MCF 10A (cell line): ENCODE measurements at regions not wholly inside any gene's neighbourhood (a gene's known extent, or its start where the extent isn't known, plus 50 kb on each side); places are given as distances from the start of the nearest gene placed in this dataset.

Experiments
- BruUV-seq: library from RNA; stranded (reverse); fragments of 400-500 nt; replicated peaks from 2 replicates; lab custom pipeline; 2021; lab: Mats Ljungman, UMichigan
- CTCF ChIA-PET: fragments of 300-600 bp; sonication (Branson Sonifier 250); formaldehyde crosslinking; extraction: SDS; loops from one replicate; lab custom pipeline; 2021; ENCODE audit warnings: antibody characterized with exemption, inconsistent platforms; lab: Yijun Ruan, JAX
- POLR2A ChIA-PET: fragments of 300-600, 350-650 bp; sonication (Branson Sonifier 250); formaldehyde crosslinking; extraction: SDS; loops from one replicate; lab custom pipeline; 2020; ENCODE audit warnings: antibody characterized with exemption, inconsistent platforms; lab: Yijun Ruan, JAX
- DNase-seq: peaks from one replicate; pipeline ENCODE4 v3.0.0-alpha.2; 2018; ENCODE audit not compliant: unreplicated experiment
- H3K27ac Mint-ChIP-seq: one replicate; pipeline ENCODE4 v1.8.0; 2022; ENCODE audit warnings: mild to moderate bottlenecking, low read depth, mixed read lengths; ENCODE audit not compliant: unreplicated experiment
- H3K27me3 Mint-ChIP-seq: one replicate; pipeline ENCODE4 v1.8.0; 2022; ENCODE audit warnings: mixed read lengths; ENCODE audit not compliant: insufficient read depth, unreplicated experiment
- H3K36me3 Mint-ChIP-seq: one replicate; pipeline ENCODE4 v1.8.0; 2022; ENCODE audit warnings: mild to moderate bottlenecking, moderate library complexity, mixed read lengths; ENCODE audit not compliant: insufficient read depth, unreplicated experiment
- H3K4me1 Mint-ChIP-seq: one replicate; pipeline ENCODE4 v1.8.0; 2022; ENCODE audit warnings: mixed read lengths; ENCODE audit not compliant: insufficient read depth, unreplicated experiment
- H3K4me3 Mint-ChIP-seq: one replicate; pipeline ENCODE4 v1.8.0; 2022; ENCODE audit warnings: mild to moderate bottlenecking, moderate library complexity, mixed read lengths; ENCODE audit not compliant: unreplicated experiment
- H3K9me3 Mint-ChIP-seq: one replicate; pipeline ENCODE4 v1.8.0; 2022; ENCODE audit warnings: mixed read lengths; ENCODE audit not compliant: unreplicated experiment
- CTCF ChIP-seq: fragments of 200-600 bp; IDR thresholded peaks from one replicate; pipeline ENCODE4 v1.8.0; 2022; ENCODE audit warnings: antibody characterized with exemption, mild to moderate bottlenecking; ENCODE audit not compliant: unreplicated experiment
- intact Hi-C: fragments of 100-400 bp; cut with micrococcal nuclease; formaldehyde crosslinking; loops from 2 replicates; pipeline ENCODE4 v1.14.1; 2022

- Mint-ChIP-seq H3K27me3 (no peaks in the 10 kb centered on the region), H3K9me3 (no peaks in the 10 kb centered on the region), H3K4me3 (no peak overlapping the region), H3K36me3 (peaks cover 21% of the 10 kb centered on the region), H3K4me1 (peaks cover 37% of the 10 kb centered on the region), H3K27ac (no peak overlapping the region)
- TF ChIP-seq CTCF = no peak
- CTCF ChIA-PET = interaction anchor here (0.9 to 2.0 kb wide), 3 partner anchors 107 to 552 kb away, joined by 3 to 6 read pairs (median 4); no protein-coding TSS in a partner anchor
- BruUV-seq = no TSS peak
- POLR2A ChIA-PET = interaction anchor here (0.6 to 1.1 kb wide), 4 partner anchors 49 to 536 kb away, joined by 3 to 4 read pairs (median 3); no protein-coding TSS in a partner anchor
- DNase-seq = peak; percentile 53
- intact Hi-C loops = loop anchor here (10.0 kb wide), 2 partner anchors 313 to 913 kb away; partner anchors contain the start of gene SC5D
Observed at GRCh38 chr11:122207505-122207904, 91.5 kb upstream of the BLID start.

GRCh38 chr11:122205036-122205435 lies 89.0 kb upstream of the BLID start:
- no peak for DNase-seq
- H3K36me3 Mint-ChIP-seq = peaks cover 21% of the 10 kb centered on the region
- TF ChIP-seq CTCF = no peak
- peaks cover 47% of the 10 kb centered on the region for H3K4me1 Mint-ChIP-seq
- ChIA-PET CTCF (interaction anchor here (0.8 to 5.9 kb wide), 3 partner anchors 13 to 550 kb away, joined by 3 to 83 read pairs (median 16); no protein-coding TSS in a partner anchor), POLR2A (interaction anchor here (5.9 to 6.5 kb wide), 2 partner anchors 46 to 105 kb away, joined by 41 to 103 read pairs; no protein-coding TSS in a partner anchor)
- H3K9me3 Mint-ChIP-seq = no peaks in the 10 kb centered on the region
- BruUV-seq = no TSS peak
- no peaks in the 10 kb centered on the region for H3K27me3 Mint-ChIP-seq
- H3K27ac Mint-ChIP-seq = no peak overlapping the region
- intact Hi-C loops = loop anchor here (10.0 kb wide), 2 partner anchors 310 to 910 kb away; partner anchors contain the start of gene SC5D
- H3K4me3 Mint-ChIP-seq = no peak overlapping the region

- CTCF ChIA-PET = interaction anchor here (0.8 to 5.9 kb wide), 15 partner anchors 10 to 549 kb away, joined by 3 to 83 read pairs (median 9); no protein-coding TSS in a partner anchor
- POLR2A ChIA-PET = interaction anchor here (0.9 to 6.5 kb wide), 8 partner anchors 45 to 549 kb away, joined by 3 to 103 read pairs (median 4); no protein-coding TSS in a partner anchor
Observed at GRCh38 chr11:122204206-122204605, 88.2 kb upstream of the BLID start.

More at GRCh38 chr11:122204206-122204605, 88.2 kb upstream of the BLID start:
- intact Hi-C loops = loop anchor here (10.0 kb wide), 2 partner anchors 309 to 909 kb away; partner anchors contain the start of gene SC5D
- Mint-ChIP-seq H3K36me3 (peaks cover 21% of the 10 kb centered on the region), H3K4me3 (no peak overlapping the region), H3K9me3 (no peaks in the 10 kb centered on the region), H3K27ac (no peak overlapping the region), H3K4me1 (peaks cover 45% of the 10 kb centered on the region), H3K27me3 (no peaks in the 10 kb centered on the region)
- DNase-seq = no peak
- BruUV-seq = no TSS peak
- TF ChIP-seq CTCF = no peak
